B cell (primary cell): ENCODE measurements at regions not wholly inside any gene's neighbourhood (a gene's known extent, or its start where the extent isn't known, plus 50 kb on each side); places are given as distances from the start of the nearest gene placed in this dataset.

ENCODE experiments used
- CTCF ChIP-seq: fragments of 200-600 bp; IDR thresholded peaks from one replicate; pipeline ENCODE4 v1.8.0; 2022; ENCODE audit warnings: antibody characterized with exemption, mild to moderate bottlenecking
- EZH2 ChIP-seq: IDR thresholded peaks from 2 replicates; pipeline ENCODE4 v1.6.1; 2012; ENCODE audit warnings: borderline replicate concordance, low read depth, mild to moderate bottlenecking, moderate library complexity, low read length; ENCODE audit not compliant: insufficient read depth, poor library complexity, severe bottlenecking

GRCh38 chrY:8092926-8093325 is 1181.4 kb upstream of the AMELY start:
- no peak for TF ChIP-seq EZH2
- TF ChIP-seq CTCF = no peak
